Panc1 (cell line): ENCODE measurements at regions not wholly inside any gene's neighbourhood (a gene's known extent, or its start where the extent isn't known, plus 50 kb on each side); places are given as distances from the start of the nearest gene placed in this dataset.

Source experiments
- ATAC-seq: fragments of 200-7000 bp; cut with Tn5 transposase; 2 replicates; pipeline ENCODE4 v1.9.1; 2020; ENCODE audit warnings: mild to moderate bottlenecking, moderate library complexity
- BruUV-seq: library from RNA; stranded (reverse); fragments of 400-500 nt; replicated peaks from 2 replicates; lab custom pipeline; 2021; lab: Mats Ljungman, UMichigan
- CTCF ChIA-PET: fragments of 300-600 bp; sonication (Branson Sonifier 250); formaldehyde crosslinking; loops from one replicate; lab custom pipeline; 2022; ENCODE audit warnings: antibody characterized with exemption; lab: Charles Lee
- POLR2A ChIA-PET: fragments of 300-600 bp; sonication (Branson Sonifier 250); formaldehyde crosslinking; loops from one replicate; lab custom pipeline; 2022; ENCODE audit warnings: antibody characterized with exemption; lab: Charles Lee
- DNase-seq: peaks from one replicate; pipeline ENCODE4 v3.0.0-alpha.2; 2010; ENCODE audit warnings: low read depth, low spot score
- H3K27ac ChIP-seq: 2 replicates; pipeline ENCODE4 v1.5.1; 2011; ENCODE audit warnings: mild to moderate bottlenecking, low read length, inconsistent platforms
- H3K27me3 ChIP-seq: fragments of 200-500 bp; sonication (Bioruptor generic); 2 replicates; pipeline ENCODE4 v1.6.0; 2014; ENCODE audit warnings: low read length, inconsistent platforms; ENCODE audit not compliant: control insufficient read depth, insufficient read depth
- H3K36me3 ChIP-seq: fragments of 200-500 bp; sonication (Bioruptor generic); 2 replicates; pipeline ENCODE4 v1.5.1; 2014; ENCODE audit warnings: inconsistent platforms, mild to moderate bottlenecking, low read length, moderate library complexity; ENCODE audit not compliant: control insufficient read depth, insufficient read depth
- H3K4me1 ChIP-seq: 2 replicates; pipeline ENCODE4 v1.5.1; 2011; ENCODE audit warnings: inconsistent platforms, mild to moderate bottlenecking, low read length, moderate library complexity; ENCODE audit not compliant: control insufficient read depth, insufficient read depth
- H3K4me3 ChIP-seq, 2 experiments: 2 replicates each; pipeline ENCODE4 v1.5.1; 2011 to 2012; ENCODE audit warnings: low read depth in 2 of 2, low read length in 2 of 2, mild to moderate bottlenecking in 2 of 2, inconsistent platforms in 1 of 2, moderate library complexity in 1 of 2
- H3K9me3 ChIP-seq: fragments of 200-500 bp; sonication (Bioruptor generic); 2 replicates; pipeline ENCODE4 v1.5.1; 2014; ENCODE audit warnings: low read depth, mild to moderate bottlenecking, inconsistent platforms, low read length, moderate library complexity; ENCODE audit not compliant: control insufficient read depth, insufficient read depth
- POLR2AphosphoS5 ChIP-seq: IDR thresholded peaks from 2 replicates; pipeline ENCODE4 v1.6.1; 2012; ENCODE audit warnings: mild to moderate bottlenecking, low read depth, low read length, moderate library complexity
- SIN3A ChIP-seq: IDR thresholded peaks from 2 replicates; pipeline ENCODE4 v1.6.1; 2012; ENCODE audit warnings: low read depth, mild to moderate bottlenecking, low read length, moderate library complexity, borderline replicate concordance; ENCODE audit not compliant: insufficient read depth
- TCF7L2 ChIP-seq: IDR thresholded peaks from 2 replicates; pipeline ENCODE4 v1.6.1; 2011; ENCODE audit warnings: mild to moderate bottlenecking, low read depth, low read length, inconsistent platforms
- in situ Hi-C: cut with HindIII; loops from 2 replicates; pipeline ENCODE4 v1.10.0; 2016; ENCODE audit warnings: low sequenced_read_pairs, low pct_unique_long_range_greater_than_20kb
- intact Hi-C: fragments of 100-400 bp; cut with micrococcal nuclease; formaldehyde crosslinking; loops from one replicate; pipeline ENCODE4 v1.10.0; 2022; ENCODE audit not compliant: unreplicated experiment
- TF ChIP-seq, protein P1 (sequence below), 2 experiments: IDR thresholded peaks; 2 replicates each; pipeline ENCODE4 v1.6.1; 2011 to 2012; ENCODE audit warnings: low read depth in 2 of 2, control low read depth in 1 of 2, low read length in 1 of 2, mild to moderate bottlenecking in 1 of 2, moderate library complexity in 1 of 2; ENCODE audit not compliant: insufficient read depth in 1 of 2
- TF ChIP-seq, protein P2 (sequence below): fragments of 450-650 bp; IDR thresholded peaks from 2 replicates; pipeline ENCODE4 v1.5.1; 2017; ENCODE audit warnings: mild to moderate bottlenecking

DNA sequence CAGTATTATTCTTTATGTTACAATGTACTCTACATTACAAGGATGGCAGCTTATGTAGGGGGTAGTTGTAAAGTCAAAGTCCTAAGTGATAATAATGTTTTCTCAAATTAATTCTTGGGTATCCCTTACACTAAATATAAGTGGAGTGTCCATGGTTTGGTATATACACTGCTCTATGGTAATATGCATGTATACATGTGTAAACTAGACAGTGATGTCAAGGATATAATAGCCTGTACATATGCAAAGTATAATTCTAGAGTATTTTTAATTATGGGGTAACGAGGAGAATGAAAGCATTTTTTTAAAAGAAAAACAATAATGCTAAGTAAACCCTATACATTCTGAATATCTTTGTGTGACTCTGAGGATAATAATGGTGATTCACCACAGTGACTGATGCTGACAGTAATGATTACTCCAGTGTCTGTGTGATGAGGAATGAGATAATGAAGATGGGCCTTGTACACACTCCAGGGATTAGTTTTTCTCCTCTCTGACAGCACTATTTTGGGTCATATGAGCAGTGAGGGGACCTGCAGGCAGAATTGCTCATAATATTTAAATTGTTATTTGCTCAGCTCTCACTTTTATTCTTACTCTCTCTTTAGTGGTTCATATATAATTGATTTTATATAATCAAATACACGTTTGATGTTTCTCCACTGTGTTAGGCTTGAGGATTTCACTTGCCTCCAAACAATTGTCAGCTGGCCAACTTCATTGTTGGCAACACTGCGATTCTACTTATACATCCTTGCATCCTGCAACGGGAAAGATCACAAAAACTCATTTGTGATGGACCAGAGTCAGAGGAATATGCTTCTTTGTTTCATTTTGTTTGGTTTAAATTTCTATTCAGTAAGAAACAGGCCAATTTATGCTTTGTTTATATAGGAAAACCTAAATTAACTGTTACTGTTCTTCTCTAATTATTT is 88.2 kb downstream of the NREP start:
- ChIA-PET POLR2A (no interaction called here), CTCF (no interaction called here)
- no peaks in the 10 kb centered on the region for H3K4me1 ChIP-seq
- intact Hi-C loops (no loop called here), in situ Hi-C loops (no loop called here)
- H3K27ac ChIP-seq = no peak overlapping the region
- H3K36me3 ChIP-seq = no peaks in the 10 kb centered on the region
- no peaks in the 10 kb centered on the region for H3K9me3 ChIP-seq
- TF ChIP-seq, protein P1, sequence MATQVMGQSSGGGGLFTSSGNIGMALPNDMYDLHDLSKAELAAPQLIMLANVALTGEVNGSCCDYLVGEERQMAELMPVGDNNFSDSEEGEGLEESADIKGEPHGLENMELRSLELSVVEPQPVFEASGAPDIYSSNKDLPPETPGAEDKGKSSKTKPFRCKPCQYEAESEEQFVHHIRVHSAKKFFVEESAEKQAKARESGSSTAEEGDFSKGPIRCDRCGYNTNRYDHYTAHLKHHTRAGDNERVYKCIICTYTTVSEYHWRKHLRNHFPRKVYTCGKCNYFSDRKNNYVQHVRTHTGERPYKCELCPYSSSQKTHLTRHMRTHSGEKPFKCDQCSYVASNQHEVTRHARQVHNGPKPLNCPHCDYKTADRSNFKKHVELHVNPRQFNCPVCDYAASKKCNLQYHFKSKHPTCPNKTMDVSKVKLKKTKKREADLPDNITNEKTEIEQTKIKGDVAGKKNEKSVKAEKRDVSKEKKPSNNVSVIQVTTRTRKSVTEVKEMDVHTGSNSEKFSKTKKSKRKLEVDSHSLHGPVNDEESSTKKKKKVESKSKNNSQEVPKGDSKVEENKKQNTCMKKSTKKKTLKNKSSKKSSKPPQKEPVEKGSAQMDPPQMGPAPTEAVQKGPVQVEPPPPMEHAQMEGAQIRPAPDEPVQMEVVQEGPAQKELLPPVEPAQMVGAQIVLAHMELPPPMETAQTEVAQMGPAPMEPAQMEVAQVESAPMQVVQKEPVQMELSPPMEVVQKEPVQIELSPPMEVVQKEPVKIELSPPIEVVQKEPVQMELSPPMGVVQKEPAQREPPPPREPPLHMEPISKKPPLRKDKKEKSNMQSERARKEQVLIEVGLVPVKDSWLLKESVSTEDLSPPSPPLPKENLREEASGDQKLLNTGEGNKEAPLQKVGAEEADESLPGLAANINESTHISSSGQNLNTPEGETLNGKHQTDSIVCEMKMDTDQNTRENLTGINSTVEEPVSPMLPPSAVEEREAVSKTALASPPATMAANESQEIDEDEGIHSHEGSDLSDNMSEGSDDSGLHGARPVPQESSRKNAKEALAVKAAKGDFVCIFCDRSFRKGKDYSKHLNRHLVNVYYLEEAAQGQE (IDR thresholded peaks at IDR 0.05; ENCODE audit: insufficient read depth in 1 of 2, low read depth in 2 of 2, low read length in 1 of 2) = no peak
- TF ChIP-seq POLR2AphosphoS5 = no peak
- H3K4me3 ChIP-seq = no peak overlapping the region
- ATAC-seq (no peak), DNase-seq (no peak)
- H3K27me3 ChIP-seq = no peaks in the 10 kb centered on the region
- BruUV-seq = no TSS peak

DNA sequence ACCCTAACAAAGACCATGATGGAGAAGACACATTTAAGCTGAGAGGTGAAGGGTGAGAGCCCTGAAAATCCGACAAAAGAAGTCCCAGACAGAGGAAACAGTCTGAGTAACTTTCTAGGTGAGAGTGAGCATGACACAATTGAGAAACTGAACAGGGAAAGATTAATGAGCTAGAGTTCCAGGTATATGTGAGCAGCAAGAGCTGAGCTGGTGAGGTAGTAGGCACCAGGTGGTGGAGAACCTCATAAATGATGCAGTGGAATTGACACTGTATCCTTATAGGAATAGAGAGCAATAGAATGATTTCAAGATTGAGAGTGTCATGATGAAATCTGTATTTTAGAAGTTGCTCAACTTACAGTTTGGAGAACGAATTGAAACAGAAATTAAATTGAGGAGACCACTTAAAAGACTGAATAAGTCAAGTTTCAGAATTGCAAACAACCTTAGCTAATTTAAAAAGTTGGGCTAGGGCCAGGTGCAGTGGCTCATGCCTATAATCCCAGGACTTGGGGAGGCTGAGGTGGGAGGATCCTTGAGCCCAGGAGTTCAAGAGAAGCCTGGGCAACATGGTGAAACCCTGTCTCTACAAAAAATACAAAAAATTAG is 89.8 kb downstream of the NREP start:
- no peak for DNase-seq
- in situ Hi-C loops = no loop called here
- Histone ChIP-seq H3K27ac (no peak overlapping the region), H3K27me3 (no peaks in the 10 kb centered on the region), H3K4me3 (no peak overlapping the region), H3K36me3 (no peaks in the 10 kb centered on the region), H3K4me1 (no peaks in the 10 kb centered on the region), H3K9me3 (no peaks in the 10 kb centered on the region)
- no TSS peak for BruUV-seq
- ChIA-PET CTCF (interaction anchor here (0.6 kb wide), 1 partner anchor 1312 kb away, joined by 3 read pairs; no protein-coding TSS in a partner anchor), POLR2A (no interaction called here)
- ATAC-seq = no peak
- TF ChIP-seq TCF7L2 = no peak
- TF ChIP-seq, protein P2, sequence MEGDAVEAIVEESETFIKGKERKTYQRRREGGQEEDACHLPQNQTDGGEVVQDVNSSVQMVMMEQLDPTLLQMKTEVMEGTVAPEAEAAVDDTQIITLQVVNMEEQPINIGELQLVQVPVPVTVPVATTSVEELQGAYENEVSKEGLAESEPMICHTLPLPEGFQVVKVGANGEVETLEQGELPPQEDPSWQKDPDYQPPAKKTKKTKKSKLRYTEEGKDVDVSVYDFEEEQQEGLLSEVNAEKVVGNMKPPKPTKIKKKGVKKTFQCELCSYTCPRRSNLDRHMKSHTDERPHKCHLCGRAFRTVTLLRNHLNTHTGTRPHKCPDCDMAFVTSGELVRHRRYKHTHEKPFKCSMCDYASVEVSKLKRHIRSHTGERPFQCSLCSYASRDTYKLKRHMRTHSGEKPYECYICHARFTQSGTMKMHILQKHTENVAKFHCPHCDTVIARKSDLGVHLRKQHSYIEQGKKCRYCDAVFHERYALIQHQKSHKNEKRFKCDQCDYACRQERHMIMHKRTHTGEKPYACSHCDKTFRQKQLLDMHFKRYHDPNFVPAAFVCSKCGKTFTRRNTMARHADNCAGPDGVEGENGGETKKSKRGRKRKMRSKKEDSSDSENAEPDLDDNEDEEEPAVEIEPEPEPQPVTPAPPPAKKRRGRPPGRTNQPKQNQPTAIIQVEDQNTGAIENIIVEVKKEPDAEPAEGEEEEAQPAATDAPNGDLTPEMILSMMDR = no peak
- TF ChIP-seq, protein P1 (IDR thresholded peaks at IDR 0.05; ENCODE audit: insufficient read depth in 1 of 2, low read depth in 2 of 2, low read length in 1 of 2) = no peak
- TF ChIP-seq SIN3A = no peak
- no peak for TF ChIP-seq POLR2AphosphoS5
- intact Hi-C loops = no loop called here
